Right lung (tissue), 2 donors: ENCODE measurements at regions not wholly inside any gene's neighbourhood (a gene's known extent, or its start where the extent isn't known, plus 50 kb on each side); places are given as distances from the start of the nearest gene placed in this dataset.

ENCODE experiments used
- DNase-seq, 2 donors: peaks; one replicate each; pipeline ENCODE4 v3.0.0-alpha.2; 2013

- no peak for DNase-seq
Observed at GRCh38 chr7:45454771-45455170, 119.4 kb upstream of the ADCY1 start.

GRCh38 chr7:45455662-45456061 is 118.5 kb upstream of the ADCY1 start:
- no peak for DNase-seq

- DNase-seq = no peak
Observed at GRCh38 chr7:45456105-45456504, 118.1 kb upstream of the ADCY1 start.

- DNase-seq = no peak
Observed at GRCh38 chr7:45456747-45457524, 117.2 kb upstream of the ADCY1 start.

GRCh38 chr7:45457591-45457990 is 116.6 kb upstream of the ADCY1 start:
- DNase-seq = no peak

- DNase-seq = no peak
Observed at GRCh38 chr7:45459476-45459875, 114.7 kb upstream of the ADCY1 start.

- DNase-seq = no peak
Observed at GRCh38 chr7:45460379-45460778, 113.8 kb upstream of the ADCY1 start.

GRCh38 chr7:45461026-45461425 is 113.1 kb upstream of the ADCY1 start:
- no peak for DNase-seq

GRCh38 chr7:45469103-45469502 is 105.1 kb upstream of the ADCY1 start:
- DNase-seq = no peak

GRCh38 chr7:45470031-45470430 is 104.1 kb upstream of the ADCY1 start:
- no peak for DNase-seq

- DNase-seq = no peak
Observed at GRCh38 chr7:45479781-45480180, 94.4 kb upstream of the ADCY1 start.

- no peak for DNase-seq
Observed at GRCh38 chr7:45482451-45482850, 91.7 kb upstream of the ADCY1 start.

- DNase-seq = no peak
Observed at GRCh38 chr7:45484094-45484493, 90.1 kb upstream of the ADCY1 start.

- no peak for DNase-seq
Observed at GRCh38 chr7:45486575-45486974, 87.6 kb upstream of the ADCY1 start.

GRCh38 chr7:45494885-45495284 is 79.3 kb upstream of the ADCY1 start:
- no peak for DNase-seq

- DNase-seq = no peak
Observed at GRCh38 chr7:45495618-45496017, 78.5 kb upstream of the ADCY1 start.

- DNase-seq = no peak
Observed at GRCh38 chr7:45500257-45500656, 73.9 kb upstream of the ADCY1 start.

GRCh38 chr7:45501791-45502190 is 72.4 kb upstream of the ADCY1 start:
- no peak for DNase-seq

GRCh38 chr7:45506059-45506458 is 68.1 kb upstream of the ADCY1 start:
- no peak for DNase-seq

GRCh38 chr7:45509222-45509621 is 64.9 kb upstream of the ADCY1 start:
- DNase-seq = no peak

GRCh38 chr7:45511721-45512597 is 62.2 kb upstream of the ADCY1 start:
- no peak for DNase-seq

- no peak for DNase-seq
Observed at GRCh38 chr7:45514944-45515343, 59.2 kb upstream of the ADCY1 start.

GRCh38 chr7:45515346-45515745 is 58.8 kb upstream of the ADCY1 start:
- no peak for DNase-seq
